ENCODE measurements at regions not wholly inside any gene's neighbourhood (a gene's known extent, or its start where the extent isn't known, plus 50 kb on each side); places are given as distances from the start of the nearest gene placed in this dataset.

DNA sequence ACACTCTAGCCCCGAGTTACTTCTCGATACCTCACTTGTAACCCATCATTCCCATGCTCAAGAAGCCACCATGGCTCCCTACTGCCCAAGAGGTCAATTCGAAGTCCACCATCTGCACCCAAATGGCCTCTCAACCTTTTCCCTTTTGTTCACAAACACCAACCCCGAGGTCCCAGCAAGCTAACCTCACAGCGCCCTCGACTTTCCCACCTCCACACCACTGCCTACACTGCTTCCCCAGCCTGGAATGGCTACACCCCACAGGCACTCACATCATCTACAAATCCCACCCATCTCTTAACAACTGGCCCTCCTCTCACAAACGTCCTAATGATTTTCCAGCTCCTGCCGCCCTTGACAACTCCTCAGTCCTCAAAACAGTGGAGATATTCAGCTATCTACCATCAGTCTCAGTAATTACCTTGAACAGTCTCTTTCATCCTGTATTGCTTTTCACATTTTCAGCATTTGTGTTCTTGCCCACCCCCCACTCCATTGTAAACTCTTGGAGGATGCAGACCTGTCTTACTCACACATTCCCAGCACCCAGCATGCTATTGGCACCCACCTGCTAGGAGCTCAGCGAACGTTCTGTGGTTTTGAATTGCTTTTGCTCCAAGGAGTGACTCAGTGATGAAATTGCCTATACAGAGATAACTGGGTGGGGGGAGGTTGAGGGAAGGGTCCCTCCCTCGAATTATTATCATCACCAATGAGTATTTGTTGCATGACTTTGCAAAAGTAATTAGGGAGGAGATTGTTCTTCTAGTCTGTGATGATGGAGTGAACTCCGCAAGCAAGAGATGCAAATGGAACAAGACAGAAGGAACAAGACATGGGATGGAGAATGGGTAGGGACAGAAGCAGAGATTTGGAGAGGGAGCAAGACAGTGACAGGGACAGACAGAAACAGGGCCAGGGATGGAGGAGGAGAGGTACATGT is 106.8 kb downstream of the CYP26B1 start:
- H3K36me3 ChIP-seq: no peaks in the 10 kb centered on the region
- no peaks in the 10 kb centered on the region for H3K27me3 ChIP-seq
- no peak for TF ChIP-seq EP300 (IDR thresholded peaks at IDR 0.05)
- TF ChIP-seq, protein P1, sequence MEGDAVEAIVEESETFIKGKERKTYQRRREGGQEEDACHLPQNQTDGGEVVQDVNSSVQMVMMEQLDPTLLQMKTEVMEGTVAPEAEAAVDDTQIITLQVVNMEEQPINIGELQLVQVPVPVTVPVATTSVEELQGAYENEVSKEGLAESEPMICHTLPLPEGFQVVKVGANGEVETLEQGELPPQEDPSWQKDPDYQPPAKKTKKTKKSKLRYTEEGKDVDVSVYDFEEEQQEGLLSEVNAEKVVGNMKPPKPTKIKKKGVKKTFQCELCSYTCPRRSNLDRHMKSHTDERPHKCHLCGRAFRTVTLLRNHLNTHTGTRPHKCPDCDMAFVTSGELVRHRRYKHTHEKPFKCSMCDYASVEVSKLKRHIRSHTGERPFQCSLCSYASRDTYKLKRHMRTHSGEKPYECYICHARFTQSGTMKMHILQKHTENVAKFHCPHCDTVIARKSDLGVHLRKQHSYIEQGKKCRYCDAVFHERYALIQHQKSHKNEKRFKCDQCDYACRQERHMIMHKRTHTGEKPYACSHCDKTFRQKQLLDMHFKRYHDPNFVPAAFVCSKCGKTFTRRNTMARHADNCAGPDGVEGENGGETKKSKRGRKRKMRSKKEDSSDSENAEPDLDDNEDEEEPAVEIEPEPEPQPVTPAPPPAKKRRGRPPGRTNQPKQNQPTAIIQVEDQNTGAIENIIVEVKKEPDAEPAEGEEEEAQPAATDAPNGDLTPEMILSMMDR (IDR thresholded peaks at IDR 0.05): no peak
- TF ChIP-seq POLR2A (IDR thresholded peaks at IDR 0.05): no peak
- WGBS, 2 donors: 71 to 74% methylated on average over 12 of the region's 12 CpGs
- peaks cover 0 to 31% (median 5%) of the 10 kb centered on the region in 4 donors for H3K9me3 ChIP-seq
- DNase-seq (ENCODE audit: low spot score in 2 of 2): no peak
- H3K27ac ChIP-seq: no peak overlapping the region
- no peaks in the 10 kb centered on the region for H3K4me1 ChIP-seq
- no peak overlapping the region for H3K4me3 ChIP-seq

DNA sequence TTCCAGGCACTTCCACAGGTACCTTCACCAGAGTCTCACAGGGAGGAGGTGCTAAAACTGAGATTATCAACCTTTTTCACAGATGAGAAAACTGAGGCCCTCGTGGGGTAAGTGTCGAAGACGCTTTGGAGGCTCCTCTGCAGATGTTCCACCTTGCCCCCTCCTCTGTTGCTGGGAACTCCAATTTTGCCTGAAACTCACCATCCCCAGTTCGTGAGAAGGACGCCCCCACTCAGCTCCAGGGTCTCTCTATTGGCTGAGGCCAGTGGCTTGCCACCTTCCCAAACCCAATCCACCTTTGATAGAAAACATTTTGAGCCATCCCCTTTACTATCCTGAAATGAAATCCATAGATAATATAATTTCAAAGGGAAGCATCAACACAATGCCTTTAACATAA is 109.1 kb downstream of the CYP26B1 start:
- Histone ChIP-seq H3K4me1 (peaks cover 0 to 3% (median 0%) of the 10 kb centered on the region in 4 donors), H3K27ac (no peak overlapping the region), H3K27me3 (no peaks in the 10 kb centered on the region), H3K36me3 (no peaks in the 10 kb centered on the region), H3K4me3 (no peak overlapping the region), H3K9me3 (peaks cover 0 to 9% (median 3%) of the 10 kb centered on the region in 4 donors)
- 85 to 93% methylated on average over 5 of the region's 5 CpGs for WGBS, 2 donors
- TF ChIP-seq POLR2A (IDR thresholded peaks at IDR 0.05) (no peak), EP300 (IDR thresholded peaks at IDR 0.05) (no peak)
- TF ChIP-seq, protein P1 (IDR thresholded peaks at IDR 0.05): no peak
- no peak for DNase-seq (ENCODE audit: low spot score in 2 of 2)

DNA sequence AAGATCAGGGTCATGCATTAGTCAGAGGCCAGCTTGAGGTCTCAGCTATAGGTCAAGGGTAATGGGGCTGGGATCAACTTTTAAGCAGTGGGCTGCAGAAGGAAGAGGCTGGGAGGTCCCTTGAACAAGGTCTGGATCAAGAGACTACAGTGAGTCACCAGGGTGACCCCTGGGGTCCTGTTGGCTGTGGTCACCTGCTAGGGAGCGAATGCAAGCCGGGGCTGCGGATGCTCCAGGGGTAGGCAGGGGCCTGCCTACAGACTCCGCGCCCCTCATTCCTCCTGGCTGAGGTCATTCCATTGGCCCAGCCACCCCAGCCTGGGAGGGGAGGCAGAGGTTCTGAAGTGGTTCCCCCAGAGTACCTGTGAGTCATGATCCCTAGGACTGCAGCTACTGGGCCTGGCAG is 110.4 kb downstream of the CYP26B1 start:
- 73 to 79% methylated on average over 5 of the region's 5 CpGs for WGBS, 2 donors
- H3K4me1 ChIP-seq: peaks cover 0 to 3% (median 0%) of the 10 kb centered on the region in 4 donors
- DNase-seq (ENCODE audit: low spot score in 2 of 2): no peak
- no peaks in the 10 kb centered on the region for H3K27me3 ChIP-seq
- H3K27ac ChIP-seq: no peak overlapping the region
- H3K36me3 ChIP-seq: no peaks in the 10 kb centered on the region
- TF ChIP-seq, protein P1 (IDR thresholded peaks at IDR 0.05): no peak
- TF ChIP-seq EP300 (IDR thresholded peaks at IDR 0.05): no peak
- TF ChIP-seq POLR2A (IDR thresholded peaks at IDR 0.05): no peak
- H3K4me3 ChIP-seq: no peak overlapping the region
- no peaks in the 10 kb centered on the region for H3K9me3 ChIP-seq

DNA sequence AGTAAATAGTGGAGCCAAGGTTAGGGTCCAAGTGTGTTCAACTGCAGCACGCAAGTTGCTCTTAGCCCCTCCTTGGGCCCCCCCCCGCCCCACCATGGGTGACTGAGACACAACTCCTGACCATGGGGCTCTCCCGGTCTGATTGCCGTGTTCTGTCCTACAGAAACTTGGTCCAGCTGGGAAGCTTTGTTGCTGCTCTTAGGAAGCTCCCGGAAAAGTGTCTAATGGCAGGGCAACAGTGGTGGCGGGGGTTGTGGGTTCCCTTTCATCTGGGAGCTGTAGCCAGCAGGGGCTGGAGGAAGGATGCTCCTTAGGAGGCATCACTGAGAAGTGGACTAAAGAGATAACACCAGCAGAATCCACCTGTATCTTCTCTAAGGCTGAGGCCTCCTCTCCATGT is 111.1 kb downstream of the CYP26B1 start:
- Histone ChIP-seq H3K36me3 (no peaks in the 10 kb centered on the region), H3K9me3 (no peaks in the 10 kb centered on the region), H3K27me3 (no peaks in the 10 kb centered on the region), H3K4me1 (peaks cover 0 to 3% (median 0%) of the 10 kb centered on the region in 4 donors), H3K4me3 (no peak overlapping the region), H3K27ac (no peak overlapping the region)
- DNase-seq (ENCODE audit: low spot score in 2 of 2): no peak
- TF ChIP-seq EP300 (IDR thresholded peaks at IDR 0.05): no peak
- no peak for TF ChIP-seq POLR2A (IDR thresholded peaks at IDR 0.05)
- TF ChIP-seq, protein P1 (IDR thresholded peaks at IDR 0.05): no peak
- 90 to 97% methylated on average over 6 of the region's 6 CpGs for WGBS, 2 donors

DNA sequence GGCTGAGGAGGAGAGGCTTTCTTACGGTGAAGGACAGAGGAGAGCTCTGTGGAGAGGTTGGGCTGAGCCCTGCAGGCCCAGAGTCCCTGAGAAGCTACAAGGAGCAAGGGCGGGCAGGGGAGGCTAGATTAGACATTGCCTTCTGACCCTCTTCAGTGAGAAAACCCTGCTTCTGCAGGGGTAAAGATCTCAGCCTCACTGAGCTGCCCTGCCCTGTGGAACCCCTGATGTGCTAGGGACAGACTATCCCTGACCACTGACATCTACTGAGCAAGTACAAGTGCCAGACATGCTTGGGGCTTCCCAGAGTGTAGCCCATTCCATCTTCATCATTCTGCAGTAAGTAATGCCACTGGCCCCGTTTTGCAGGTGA is 111.5 kb downstream of the CYP26B1 start:
- no peaks in the 10 kb centered on the region for H3K36me3 ChIP-seq
- no peak for TF ChIP-seq EP300 (IDR thresholded peaks at IDR 0.05)
- TF ChIP-seq, protein P1 (IDR thresholded peaks at IDR 0.05): no peak
- no peak for TF ChIP-seq POLR2A (IDR thresholded peaks at IDR 0.05)
- peaks cover 0 to 3% (median 0%) of the 10 kb centered on the region in 4 donors for H3K4me1 ChIP-seq
- H3K4me3 ChIP-seq: no peak overlapping the region
- no peak overlapping the region for H3K27ac ChIP-seq
- no peaks in the 10 kb centered on the region for H3K27me3 ChIP-seq
- no peak for DNase-seq (ENCODE audit: low spot score in 2 of 2)
- no peaks in the 10 kb centered on the region for H3K9me3 ChIP-seq
- 95 to 96% methylated on average over 3 of the region's 3 CpGs for WGBS, 2 donors

All from tibial nerve (tissue), 4 donors.